ENCODE measurements at regions not wholly inside any gene's neighbourhood (a gene's known extent, or its start where the extent isn't known, plus 50 kb on each side); places are given as distances from the start of the nearest gene placed in this dataset.
"Not testable (repeated sequence)": the region's sequence is repeated elsewhere in the genome, so short reads cannot be mapped to it uniquely, and the experiment has no call there.

DNA sequence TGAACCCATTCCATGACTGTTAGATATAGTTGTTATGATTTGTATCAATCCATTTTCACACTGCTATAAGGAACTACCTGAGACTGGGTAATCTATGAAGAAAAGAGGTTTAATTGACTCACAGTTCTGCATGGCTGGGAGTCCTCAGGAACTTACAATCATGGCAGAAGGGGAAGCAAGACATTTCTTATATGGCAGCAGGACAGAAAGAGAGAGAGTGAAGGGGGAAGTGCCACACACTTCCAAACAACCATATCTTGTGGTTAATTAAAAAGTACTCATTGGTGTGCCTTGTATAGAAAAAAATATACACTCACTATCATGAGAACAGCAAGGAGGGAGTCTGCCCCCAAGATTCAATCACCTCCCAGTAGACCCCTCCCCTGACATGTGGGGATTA, 137.6 kb upstream of the NBPF11 start:
- ChIA-PET POLR2A (no interaction called here), CTCF (no interaction called here)
- no peak overlapping the region for H3K9ac ChIP-seq
- no peaks in the 10 kb centered on the region for H3K79me2 ChIP-seq (ENCODE audit: insufficient read depth)
- no peaks in the 10 kb centered on the region for H4K20me1 ChIP-seq (ENCODE audit: insufficient read depth)
- no peak overlapping the region for H3K4me2 ChIP-seq
- DNase-seq = no peak
- no peaks in the 10 kb centered on the region for H3F3A ChIP-seq (replicated peaks; ENCODE audit: insufficient read depth)
- TF ChIP-seq USF1 (IDR thresholded peaks at IDR 0.05; ENCODE audit: borderline replicate concordance, low read depth) = no peak
- no peak for TF ChIP-seq GATA2 (CRISPR knock-in tag; IDR thresholded peaks at IDR 0.05)
- no peak for TF ChIP-seq FOXM1 (IDR thresholded peaks at IDR 0.05; ENCODE audit: low read depth)
- no peak for TF ChIP-seq MEF2A (IDR thresholded peaks at IDR 0.05; ENCODE audit: borderline replicate concordance, low read depth)
- H3K9me2 ChIP-seq = no peaks in the 10 kb centered on the region
- no peak overlapping the region for H3K4me3 ChIP-seq (ENCODE audit: low read depth in 2 of 2, low read length in 1 of 2)
- H3K9me3 ChIP-seq = no peaks in the 10 kb centered on the region
- no peak overlapping the region for H2AFZ ChIP-seq (ENCODE audit: low read depth)
- H3K4me1 ChIP-seq (ENCODE audit: control insufficient read depth in 1 of 2, insufficient read depth in 2 of 2, low read depth in 1 of 2, low read length in 1 of 2) = no peaks in the 10 kb centered on the region
- H3K27ac ChIP-seq (ENCODE audit: low read depth in 2 of 2, low read length in 1 of 2) = no peak overlapping the region
- H3K36me3 ChIP-seq (replicated peaks in 1 of 2; ENCODE audit: control insufficient read depth in 1 of 2, insufficient read depth in 2 of 2, low read length in 1 of 2) = no peaks in the 10 kb centered on the region
- H3K27me3 ChIP-seq (ENCODE audit: insufficient read depth) = peaks cover 23% of the 10 kb centered on the region; the same call in 1 of the 2 replicates

DNA sequence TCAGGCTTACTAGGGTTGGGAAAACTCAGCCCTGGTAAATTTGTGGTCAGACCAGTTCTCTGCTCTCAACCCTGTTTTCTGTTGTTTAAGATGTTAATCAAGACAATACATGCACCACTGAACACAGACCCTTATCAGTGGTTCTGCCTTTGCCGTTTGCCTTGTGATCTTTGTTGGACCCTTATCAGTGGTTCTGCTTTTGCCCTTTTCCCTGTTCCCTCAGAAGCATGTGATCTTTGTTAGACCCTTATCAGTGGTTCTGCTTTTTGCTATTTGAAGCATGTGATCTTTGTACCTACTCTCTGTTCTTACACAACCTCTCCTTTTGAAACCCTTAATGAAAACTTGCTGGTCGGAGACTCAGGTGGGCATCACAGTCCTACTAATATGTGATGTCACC, 133.9 kb upstream of the NBPF11 start:
- H3K36me3 ChIP-seq (replicated peaks in 1 of 2; ENCODE audit: control insufficient read depth in 1 of 2, insufficient read depth in 2 of 2, low read length in 1 of 2); H3K4me2 ChIP-seq; H3K4me3 ChIP-seq (ENCODE audit: low read depth in 2 of 2, low read length in 1 of 2); POLR2A ChIA-PET; H4K20me1 ChIP-seq (ENCODE audit: insufficient read depth); H3K27ac ChIP-seq (ENCODE audit: low read depth in 2 of 2, low read length in 1 of 2); H2AFZ ChIP-seq (ENCODE audit: low read depth); H3K9ac ChIP-seq; H3K9me2 ChIP-seq; H3K9me3 ChIP-seq; H3K79me2 ChIP-seq (ENCODE audit: insufficient read depth); H3K4me1 ChIP-seq (ENCODE audit: control insufficient read depth in 1 of 2, insufficient read depth in 2 of 2, low read depth in 1 of 2, low read length in 1 of 2); CTCF ChIA-PET; DNase-seq; H3F3A ChIP-seq (replicated peaks; ENCODE audit: insufficient read depth): not testable (repeated sequence)
- WGBS (ENCODE audit: low lambda C conversion rate) = 0% methylated on average over 2 of the region's 2 CpGs
- peaks cover 15% of the 10 kb centered on the region; the same call in 1 of the 2 replicates for H3K27me3 ChIP-seq (ENCODE audit: insufficient read depth)

GRCh38 chr1:148280831-148281572, 128.9 kb upstream of the NBPF11 start:
- POLR2A ChIA-PET; H3F3A ChIP-seq (replicated peaks; ENCODE audit: insufficient read depth): not testable (repeated sequence)
- H2AFZ ChIP-seq (ENCODE audit: low read depth) = peak overlapping the region; percentile 85; the same call in 1 of the 2 replicates

GRCh38 chr1:148279002-148279542, 127.0 kb upstream of the NBPF11 start:
- CTCF ChIA-PET; H4K20me1 ChIP-seq (ENCODE audit: insufficient read depth); DNase-seq; H3K79me2 ChIP-seq (ENCODE audit: insufficient read depth); H3K27ac ChIP-seq (ENCODE audit: low read depth in 2 of 2, low read length in 1 of 2); H3F3A ChIP-seq (replicated peaks; ENCODE audit: insufficient read depth); H3K4me3 ChIP-seq (ENCODE audit: low read depth in 2 of 2, low read length in 1 of 2); H3K4me2 ChIP-seq; H3K9me2 ChIP-seq; H3K36me3 ChIP-seq (replicated peaks in 1 of 2; ENCODE audit: control insufficient read depth in 1 of 2, insufficient read depth in 2 of 2, low read length in 1 of 2); H3K9ac ChIP-seq; H3K4me1 ChIP-seq (ENCODE audit: control insufficient read depth in 1 of 2, insufficient read depth in 2 of 2, low read depth in 1 of 2, low read length in 1 of 2); POLR2A ChIA-PET; H3K9me3 ChIP-seq; H2AFZ ChIP-seq (ENCODE audit: low read depth): not testable (repeated sequence)
- H3K27me3 ChIP-seq (ENCODE audit: insufficient read depth) = peaks cover 19% of the 10 kb centered on the region
- 60% methylated on average over 5 of the region's 5 CpGs for WGBS (ENCODE audit: low lambda C conversion rate)

More at GRCh38 chr1:148280831-148281572, 128.9 kb upstream of the NBPF11 start:
- H3K9me2 ChIP-seq; CTCF ChIA-PET; H3K9me3 ChIP-seq; H3K79me2 ChIP-seq (ENCODE audit: insufficient read depth); H3K27ac ChIP-seq (ENCODE audit: low read depth in 2 of 2, low read length in 1 of 2); H4K20me1 ChIP-seq (ENCODE audit: insufficient read depth); H3K9ac ChIP-seq; DNase-seq; H3K36me3 ChIP-seq (replicated peaks in 1 of 2; ENCODE audit: control insufficient read depth in 1 of 2, insufficient read depth in 2 of 2, low read length in 1 of 2); H3K4me1 ChIP-seq (ENCODE audit: control insufficient read depth in 1 of 2, insufficient read depth in 2 of 2, low read depth in 1 of 2, low read length in 1 of 2): not testable (repeated sequence)
- H3K4me3 ChIP-seq (ENCODE audit: low read depth in 2 of 2, low read length in 1 of 2) = peak overlapping the region; percentile 43 to 65; a peak in 3 of 4 replicates
- H3K4me2 ChIP-seq = peak overlapping the region; percentile 68; the same call in 1 of the 2 replicates
- WGBS (ENCODE audit: low lambda C conversion rate) = no CpG with 5 or more reads among the region's 50 CpGs
- H3K27me3 ChIP-seq (ENCODE audit: insufficient read depth) = peaks cover 15% of the 10 kb centered on the region

GRCh38 chr1:148277865-148278279, 125.8 kb upstream of the NBPF11 start:
- WGBS (ENCODE audit: low lambda C conversion rate) = 0% methylated on average over 2 of the region's 2 CpGs
- H3K27me3 ChIP-seq (ENCODE audit: insufficient read depth) = peaks cover 19% of the 10 kb centered on the region
- H3K36me3 ChIP-seq (replicated peaks in 1 of 2; ENCODE audit: control insufficient read depth in 1 of 2, insufficient read depth in 2 of 2, low read length in 1 of 2); H4K20me1 ChIP-seq (ENCODE audit: insufficient read depth); H3F3A ChIP-seq (replicated peaks; ENCODE audit: insufficient read depth); DNase-seq; H3K9me2 ChIP-seq; H2AFZ ChIP-seq (ENCODE audit: low read depth); H3K4me2 ChIP-seq; CTCF ChIA-PET; H3K4me3 ChIP-seq (ENCODE audit: low read depth in 2 of 2, low read length in 1 of 2); H3K27ac ChIP-seq (ENCODE audit: low read depth in 2 of 2, low read length in 1 of 2); H3K4me1 ChIP-seq (ENCODE audit: control insufficient read depth in 1 of 2, insufficient read depth in 2 of 2, low read depth in 1 of 2, low read length in 1 of 2); H3K79me2 ChIP-seq (ENCODE audit: insufficient read depth); H3K9ac ChIP-seq; H3K9me3 ChIP-seq; POLR2A ChIA-PET: not testable (repeated sequence)

DNA sequence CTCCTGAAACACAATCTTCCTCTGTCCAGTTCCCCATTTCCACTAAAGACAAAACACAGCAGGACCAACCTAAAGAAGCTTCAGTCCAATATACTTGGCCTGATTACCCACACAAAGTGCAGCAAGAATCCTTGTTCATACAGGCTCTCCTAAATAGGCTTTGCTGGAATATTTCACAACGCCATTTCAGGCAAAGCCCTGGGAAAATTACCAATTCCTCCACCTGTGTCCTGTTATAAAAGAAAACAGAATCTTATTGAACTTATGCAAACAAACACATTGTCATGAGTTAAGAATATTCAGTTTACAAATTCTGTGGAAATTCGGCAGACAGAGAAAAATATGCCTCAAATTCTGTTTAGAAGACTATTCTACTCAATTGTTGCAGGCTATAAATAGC, 115.0 kb upstream of the NBPF11 start:
- CTCF ChIA-PET, POLR2A ChIA-PET: not testable (repeated sequence)
- 12% methylated on average over 2 of the region's 2 CpGs for WGBS (ENCODE audit: low lambda C conversion rate)

More for the DNA sequence above, 115.0 kb upstream of the NBPF11 start:
- not testable (repeated sequence) for H3K9me2 ChIP-seq; H3K4me1 ChIP-seq (ENCODE audit: control insufficient read depth in 1 of 2, insufficient read depth in 2 of 2, low read depth in 1 of 2, low read length in 1 of 2); H3K9ac ChIP-seq; H3F3A ChIP-seq (replicated peaks; ENCODE audit: insufficient read depth); H3K4me3 ChIP-seq (ENCODE audit: low read depth in 2 of 2, low read length in 1 of 2); H4K20me1 ChIP-seq (ENCODE audit: insufficient read depth); H3K79me2 ChIP-seq (ENCODE audit: insufficient read depth); H3K27ac ChIP-seq (ENCODE audit: low read depth in 2 of 2, low read length in 1 of 2); H3K9me3 ChIP-seq; H2AFZ ChIP-seq (ENCODE audit: low read depth); DNase-seq; H3K27me3 ChIP-seq (ENCODE audit: insufficient read depth); H3K4me2 ChIP-seq; H3K36me3 ChIP-seq (replicated peaks in 1 of 2; ENCODE audit: control insufficient read depth in 1 of 2, insufficient read depth in 2 of 2, low read length in 1 of 2)

All from SK-N-SH (cell line).